GF-D8 (cell line): ENCODE measurements at regions not wholly inside any gene's neighbourhood (a gene's known extent, or its start where the extent isn't known, plus 50 kb on each side); places are given as distances from the start of the nearest gene placed in this dataset.
"Not testable (repeated sequence)": the region's sequence is repeated elsewhere in the genome, so short reads cannot be mapped to it uniquely, and the experiment has no call there.

Experiments
- DNase-seq: peaks from one replicate; lab custom pipeline; 2025; lab: John Stamatoyannopoulos, UW

- no peak for DNase-seq
These were observed 187.8 kb upstream of the LHX8 start for GRCh38 chr1:74946388-74946787.

- DNase-seq, result not testable (repeated sequence)
These were observed 184.8 kb upstream of the LHX8 start for GRCh38 chr1:74949348-74949747.

GRCh38 chr1:74951981-74952380, 182.2 kb upstream of the LHX8 start:
- DNase-seq, result not testable (repeated sequence)

- DNase-seq, result no peak
These were observed 181.4 kb upstream of the LHX8 start for GRCh38 chr1:74952786-74953185.

- no peak for DNase-seq
These were observed 180.6 kb upstream of the LHX8 start for GRCh38 chr1:74953622-74954021.

GRCh38 chr1:74963120-74963519, 171.1 kb upstream of the LHX8 start:
- no peak for DNase-seq

- no peak for DNase-seq
These were observed 169.6 kb upstream of the LHX8 start for GRCh38 chr1:74964508-74965102.

- no peak for DNase-seq
These were observed 164.5 kb upstream of the LHX8 start for GRCh38 chr1:74969566-74970135.

GRCh38 chr1:74971982-74972381, 162.2 kb upstream of the LHX8 start:
- no peak for DNase-seq

- no peak for DNase-seq
These were observed 157.7 kb upstream of the LHX8 start for GRCh38 chr1:74976491-74976890.

GRCh38 chr1:74992448-74992847, 141.7 kb upstream of the LHX8 start:
- DNase-seq, result not testable (repeated sequence)

GRCh38 chr1:74995821-74996220, 138.4 kb upstream of the LHX8 start:
- no peak for DNase-seq

- no peak for DNase-seq
These were observed 123.6 kb upstream of the LHX8 start for GRCh38 chr1:75010547-75010946.

- no peak for DNase-seq
These were observed 119.9 kb upstream of the LHX8 start for GRCh38 chr1:75014250-75014649.

- DNase-seq, result no peak
These were observed 111.2 kb upstream of the LHX8 start for GRCh38 chr1:75023005-75023404.

GRCh38 chr1:75034376-75034775, 99.8 kb upstream of the LHX8 start:
- no peak for DNase-seq

- no peak for DNase-seq
These were observed 98.7 kb upstream of the LHX8 start for GRCh38 chr1:75035536-75035935.

GRCh38 chr1:75053207-75053606, 81.0 kb upstream of the LHX8 start:
- no peak for DNase-seq

GRCh38 chr1:75058424-75058823, 75.8 kb upstream of the LHX8 start:
- DNase-seq, result no peak

GRCh38 chr1:75062111-75062510, 72.1 kb upstream of the LHX8 start:
- no peak for DNase-seq

- DNase-seq, result no peak
These were observed 66.2 kb upstream of the LHX8 start for GRCh38 chr1:75067975-75068374.

GRCh38 chr1:75074831-75075395, 59.3 kb upstream of the LHX8 start:
- DNase-seq, result no peak

- DNase-seq, result no peak
These were observed 54.5 kb upstream of the LHX8 start for GRCh38 chr1:75079538-75080290.
